OCI-LY1 (cell line): ENCODE measurements at regions not wholly inside any gene's neighbourhood (a gene's known extent, or its start where the extent isn't known, plus 50 kb on each side); places are given as distances from the start of the nearest gene placed in this dataset.

ENCODE experiments used
- H2AFZ ChIP-seq: fragments of 200-600 bp; sonication (generic), shearing (Covaris generic); 2 replicates; pipeline ENCODE4 v1.6.0; 2014; ENCODE audit warnings: antibody characterized with exemption, mild to moderate bottlenecking, low read length
- H3F3A ChIP-seq: fragments of 200-600 bp; sonication (generic), shearing (Covaris generic); 2 replicates; pipeline ENCODE4 v1.6.0; 2014; ENCODE audit warnings: mild to moderate bottlenecking, antibody characterized with exemption, low read length, moderate library complexity; ENCODE audit not compliant: insufficient read depth
- H3K27ac ChIP-seq: fragments of 200-600 bp; sonication (generic); 2 replicates; pipeline ENCODE4 v1.5.1; 2014; ENCODE audit warnings: low read length, mixed run types, mild to moderate bottlenecking, low read depth; ENCODE audit not compliant: poor library complexity, severe bottlenecking
- H3K27me3 ChIP-seq: fragments of 200-600 bp; sonication (generic); 2 replicates; pipeline ENCODE4 v1.6.0; 2014; ENCODE audit warnings: antibody characterized with exemption, mild to moderate bottlenecking, low read length, moderate library complexity; ENCODE audit not compliant: insufficient read depth
- H3K36me3 ChIP-seq: fragments of 200-600 bp; sonication (generic); 2 replicates; pipeline ENCODE4 v1.6.1; 2014; ENCODE audit warnings: mild to moderate bottlenecking, antibody characterized with exemption, low read length, moderate library complexity, mixed read lengths; ENCODE audit not compliant: insufficient read depth
- H3K4me1 ChIP-seq: fragments of 200-600 bp; sonication (generic); 2 replicates; pipeline ENCODE4 v1.5.1; 2014; ENCODE audit warnings: mild to moderate bottlenecking, low read length, moderate library complexity; ENCODE audit not compliant: insufficient read depth, severe bottlenecking
- H3K4me2 ChIP-seq: fragments of 200-600 bp; sonication (generic), shearing (Covaris generic); 2 replicates; pipeline ENCODE4 v1.6.1; 2014; ENCODE audit warnings: low read length
- H3K4me3 ChIP-seq: fragments of 200-600 bp; sonication (generic); 2 replicates; pipeline ENCODE4 v1.5.1; 2014; ENCODE audit warnings: low read length, low read depth, mild to moderate bottlenecking, mixed read lengths; ENCODE audit not compliant: poor library complexity, severe bottlenecking
- H3K79me2 ChIP-seq: fragments of 200-600 bp; shearing (Covaris generic); 2 replicates; pipeline ENCODE4 v1.6.1; 2016; ENCODE audit warnings: mixed run types, low read length, mixed read lengths; ENCODE audit not compliant: insufficient read depth
- H3K9ac ChIP-seq: fragments of 200-600 bp; sonication (generic), shearing (Covaris generic); 2 replicates; pipeline ENCODE4 v1.6.1; 2014; ENCODE audit warnings: mild to moderate bottlenecking, low read length, mixed read lengths
- H3K9me2 ChIP-seq: fragments of 200-600 bp; sonication (generic), shearing (Covaris generic); 2 replicates; pipeline ENCODE4 v1.6.1; 2014; ENCODE audit warnings: low read depth, mild to moderate bottlenecking, low read length, mixed read lengths
- H3K9me3 ChIP-seq: fragments of 200-600 bp; shearing (Covaris generic); 2 replicates; pipeline ENCODE4 v1.6.1; 2014; ENCODE audit warnings: low read length, mixed read lengths
- H4K20me1 ChIP-seq: fragments of 200-600 bp; sonication (generic), shearing (Covaris generic); 2 replicates; pipeline ENCODE4 v1.6.0; 2016; ENCODE audit warnings: mild to moderate bottlenecking, low read length; ENCODE audit not compliant: insufficient read depth
- CTCF ChIP-seq: fragments of 200-600 bp; sonication (generic), shearing (Covaris generic); IDR thresholded peaks from 2 replicates; pipeline ENCODE4 v1.5.1; 2017; ENCODE audit warnings: mild to moderate bottlenecking, antibody characterized with exemption, low read length, moderate library complexity, mixed read lengths
- EZH2 ChIP-seq: fragments of 200-600 bp; sonication (generic), shearing (Covaris generic); IDR thresholded peaks from 2 replicates; pipeline ENCODE4 v1.8.0; 2017; ENCODE audit warnings: borderline replicate concordance, mixed run types, mild to moderate bottlenecking, antibody characterized with exemption, low read length, moderate library complexity, mixed read lengths

- TF ChIP-seq CTCF: no peak
- no peak for TF ChIP-seq EZH2
- no peaks in the 10 kb centered on the region for H3K9me2 ChIP-seq
- H3K4me3 ChIP-seq: no peak overlapping the region
- H2AFZ ChIP-seq: no peak overlapping the region
- H3K27ac ChIP-seq: no peak overlapping the region
- H3K9me3 ChIP-seq: no peaks in the 10 kb centered on the region
- H3K4me1 ChIP-seq: no peaks in the 10 kb centered on the region
- no peaks in the 10 kb centered on the region for H3K79me2 ChIP-seq
- no peaks in the 10 kb centered on the region for H3K36me3 ChIP-seq
- no peaks in the 10 kb centered on the region for H3F3A ChIP-seq
- no peaks in the 10 kb centered on the region for H4K20me1 ChIP-seq
- no peak overlapping the region for H3K4me2 ChIP-seq
- H3K27me3 ChIP-seq: no peaks in the 10 kb centered on the region
- no peak overlapping the region for H3K9ac ChIP-seq
Observed at GRCh38 chr10:29766753-29767152, 132.0 kb upstream of the SVIL start.

- no peak overlapping the region for H2AFZ ChIP-seq
- H3F3A ChIP-seq: no peaks in the 10 kb centered on the region
- H3K36me3 ChIP-seq: no peaks in the 10 kb centered on the region
- no peaks in the 10 kb centered on the region for H3K9me3 ChIP-seq
- H3K4me2 ChIP-seq: no peak overlapping the region
- H3K27ac ChIP-seq: no peak overlapping the region
- TF ChIP-seq EZH2 (no peak), CTCF (no peak)
- no peaks in the 10 kb centered on the region for H4K20me1 ChIP-seq
- H3K79me2 ChIP-seq: no peaks in the 10 kb centered on the region
- no peak overlapping the region for H3K4me3 ChIP-seq
- no peaks in the 10 kb centered on the region for H3K4me1 ChIP-seq
- no peaks in the 10 kb centered on the region for H3K27me3 ChIP-seq
- no peaks in the 10 kb centered on the region for H3K9me2 ChIP-seq
- no peak overlapping the region for H3K9ac ChIP-seq
Observed at GRCh38 chr10:29765330-29765729, 130.6 kb upstream of the SVIL start.

- H3K27me3 ChIP-seq: no peaks in the 10 kb centered on the region
- H4K20me1 ChIP-seq: no peaks in the 10 kb centered on the region
- TF ChIP-seq CTCF (no peak), EZH2 (no peak)
- no peaks in the 10 kb centered on the region for H3K79me2 ChIP-seq
- H3K9me3 ChIP-seq: no peaks in the 10 kb centered on the region
- H3K9me2 ChIP-seq: no peaks in the 10 kb centered on the region
- no peaks in the 10 kb centered on the region for H3F3A ChIP-seq
- H3K36me3 ChIP-seq: no peaks in the 10 kb centered on the region
- no peak overlapping the region for H2AFZ ChIP-seq
- no peak overlapping the region for H3K4me2 ChIP-seq
- no peaks in the 10 kb centered on the region for H3K4me1 ChIP-seq
- H3K27ac ChIP-seq: no peak overlapping the region
- H3K9ac ChIP-seq: no peak overlapping the region
- H3K4me3 ChIP-seq: no peak overlapping the region
Observed at GRCh38 chr10:29763396-29763795, 128.6 kb upstream of the SVIL start.
